ENCODE measurements at regions not wholly inside any gene's neighbourhood (a gene's known extent, or its start where the extent isn't known, plus 50 kb on each side); places are given as distances from the start of the nearest gene placed in this dataset.
"Not testable (repeated sequence)": the region's sequence is repeated elsewhere in the genome, so short reads cannot be mapped to it uniquely, and the experiment has no call there.

GRCh38 chr20:53891306-53891894 lies 179.0 kb downstream of the BCAS1 start:
- no peak for DNase-seq (ENCODE audit: extremely low read depth, low read depth)

DNA sequence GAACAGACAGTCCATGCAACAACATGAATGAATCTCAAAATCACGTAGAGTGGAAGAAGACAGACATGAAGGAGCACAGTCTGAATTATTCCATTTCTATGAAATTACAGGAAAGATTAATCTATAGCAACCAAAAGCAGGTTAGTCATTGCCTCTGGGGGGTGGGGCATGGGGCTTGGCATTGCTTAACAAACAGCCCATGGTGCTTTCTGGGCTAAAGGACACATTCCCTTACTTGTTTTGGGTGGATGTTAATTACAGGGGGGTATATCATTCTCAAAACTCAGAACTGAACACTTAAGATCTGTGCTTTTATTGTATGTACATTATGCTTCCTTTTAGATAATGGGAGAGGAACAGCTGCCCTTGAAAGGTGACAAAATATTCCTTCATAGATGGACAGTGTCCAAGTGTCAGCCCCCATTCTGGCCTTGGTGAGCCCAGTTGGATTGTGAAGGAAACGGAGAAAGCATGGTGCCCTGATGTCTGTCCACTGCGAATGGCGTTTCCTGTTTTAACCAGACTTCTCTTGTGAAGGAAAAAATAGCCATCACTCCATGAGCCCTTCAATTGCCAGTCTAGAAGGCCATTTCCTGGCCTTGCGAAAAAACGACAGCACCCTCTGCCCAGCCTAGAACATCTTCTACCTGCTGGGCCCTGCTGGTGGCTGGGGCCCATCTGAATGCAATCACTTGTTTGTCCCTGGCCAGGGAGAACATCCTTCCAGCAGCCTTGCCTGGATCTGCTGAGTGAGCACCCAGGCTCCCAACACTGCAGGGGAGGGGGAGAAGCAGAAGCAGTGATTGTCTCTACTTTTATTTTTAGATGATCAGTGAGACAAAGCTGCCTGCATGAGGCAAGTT lies 179.7 kb downstream of the BCAS1 start:
- DNase-seq (ENCODE audit: extremely low read depth, low read depth), result no peak

- DNase-seq (ENCODE audit: extremely low read depth, low read depth), result no peak
These were observed 180.8 kb downstream of the BCAS1 start for GRCh38 chr20:53889411-53890148.

DNA sequence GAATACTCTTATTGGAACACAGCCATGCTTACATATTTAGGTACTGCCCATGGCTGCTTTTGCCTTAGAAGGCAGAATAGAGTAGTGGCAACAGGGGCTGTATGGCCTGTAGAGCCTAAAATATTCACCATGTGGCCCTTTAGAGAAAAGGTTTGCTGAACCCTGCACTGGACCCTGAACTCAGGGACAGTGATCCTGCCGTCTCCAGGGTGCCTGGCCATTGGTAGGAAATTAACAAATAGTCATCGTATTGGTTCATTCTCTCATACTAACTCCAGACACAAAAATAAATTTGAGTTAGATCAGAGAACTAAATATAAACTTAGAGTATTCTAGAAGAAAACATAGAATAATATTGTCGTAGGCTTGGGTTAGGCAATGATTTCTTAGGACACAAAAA lies 181.4 kb downstream of the BCAS1 start:
- DNase-seq (ENCODE audit: extremely low read depth, low read depth), result no peak

- DNase-seq (ENCODE audit: extremely low read depth, low read depth), result no peak
These were observed 181.9 kb downstream of the BCAS1 start for GRCh38 chr20:53888510-53888909.

GRCh38 chr20:53887973-53888372 lies 182.4 kb downstream of the BCAS1 start:
- DNase-seq (ENCODE audit: extremely low read depth, low read depth), result no peak

GRCh38 chr20:53884859-53885541 lies 185.4 kb downstream of the BCAS1 start:
- DNase-seq (ENCODE audit: extremely low read depth, low read depth), result no peak

- no peak for DNase-seq (ENCODE audit: extremely low read depth, low read depth)
These were observed 187.1 kb downstream of the BCAS1 start for GRCh38 chr20:53883098-53883911.

DNA sequence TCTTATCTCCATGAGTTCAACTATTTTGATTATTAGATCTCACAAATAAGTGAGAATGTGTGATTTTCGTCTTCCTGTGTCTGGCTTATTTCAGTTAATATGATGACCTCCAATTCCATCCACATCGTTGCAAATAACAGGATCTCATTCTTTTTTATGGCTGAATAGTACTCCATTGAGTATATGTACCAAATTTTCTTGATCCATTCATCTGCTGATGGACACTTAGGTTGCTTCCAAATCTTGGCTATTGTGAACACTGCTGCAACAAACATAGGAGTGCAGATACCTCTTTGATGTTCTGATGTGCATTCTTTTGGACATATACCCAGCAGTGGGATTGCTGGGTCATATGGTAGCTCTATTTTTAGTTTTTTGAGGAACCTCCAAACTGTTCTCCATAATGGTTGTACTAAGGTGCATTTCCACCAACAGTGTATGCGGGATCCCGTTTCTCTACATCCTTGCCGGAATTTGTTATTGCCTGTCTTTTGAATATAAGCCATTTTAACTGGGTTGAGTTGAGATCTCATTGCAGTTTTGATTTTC lies 187.9 kb downstream of the BCAS1 start:
- not testable (repeated sequence) for DNase-seq (ENCODE audit: extremely low read depth, low read depth)

DNA sequence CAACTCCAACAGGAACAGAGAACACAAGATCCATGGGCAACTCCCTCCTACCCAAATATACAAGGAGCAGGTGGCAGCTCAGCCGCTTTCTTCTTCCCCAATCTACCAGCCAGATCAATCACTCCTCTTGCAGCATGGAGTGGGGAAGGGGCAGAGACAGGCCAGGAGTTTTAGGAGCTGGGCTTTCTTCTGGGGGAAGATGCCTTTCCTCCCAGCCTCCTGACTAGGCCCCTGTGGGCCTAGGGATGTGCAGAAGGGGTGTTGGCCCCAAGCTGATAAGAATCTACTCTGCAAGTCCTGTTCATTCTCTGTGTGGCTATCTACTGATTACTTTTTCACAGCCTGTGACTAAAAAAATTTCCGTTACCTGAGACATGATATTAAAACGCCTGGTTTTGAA lies 189.0 kb downstream of the BCAS1 start:
- no peak for DNase-seq (ENCODE audit: extremely low read depth, low read depth)

- no peak for DNase-seq (ENCODE audit: extremely low read depth, low read depth)
These were observed 190.2 kb downstream of the BCAS1 start for GRCh38 chr20:53880108-53880641.

GRCh38 chr20:53879048-53879684 lies 191.2 kb downstream of the BCAS1 start:
- DNase-seq (ENCODE audit: extremely low read depth, low read depth), result no peak

- DNase-seq (ENCODE audit: extremely low read depth, low read depth), result no peak
These were observed 191.9 kb downstream of the BCAS1 start for GRCh38 chr20:53878262-53879047.

DNA sequence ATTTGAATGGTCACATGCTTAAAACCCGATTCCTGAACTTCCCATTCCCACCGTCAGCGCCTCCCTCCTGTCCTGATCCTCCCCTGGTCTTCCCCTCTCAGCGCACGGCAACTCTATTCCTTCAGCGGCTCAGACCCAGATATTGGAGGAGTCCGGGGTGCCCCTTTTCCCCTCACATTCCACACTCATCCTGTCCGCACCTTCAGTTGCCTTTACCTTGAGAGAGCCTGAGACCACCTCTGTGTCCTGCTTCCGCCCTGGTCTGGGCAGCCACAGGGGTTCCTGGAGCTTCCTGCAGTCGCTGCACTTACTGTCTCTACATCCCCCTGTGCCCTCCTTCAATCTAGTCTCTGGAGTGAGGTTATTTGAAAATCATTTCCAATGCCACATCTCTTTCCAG lies 193.4 kb downstream of the BCAS1 start:
- no peak for DNase-seq (ENCODE audit: extremely low read depth, low read depth)

- no peak for DNase-seq (ENCODE audit: extremely low read depth, low read depth)
These were observed 193.9 kb downstream of the BCAS1 start for GRCh38 chr20:53876470-53876869.

DNA sequence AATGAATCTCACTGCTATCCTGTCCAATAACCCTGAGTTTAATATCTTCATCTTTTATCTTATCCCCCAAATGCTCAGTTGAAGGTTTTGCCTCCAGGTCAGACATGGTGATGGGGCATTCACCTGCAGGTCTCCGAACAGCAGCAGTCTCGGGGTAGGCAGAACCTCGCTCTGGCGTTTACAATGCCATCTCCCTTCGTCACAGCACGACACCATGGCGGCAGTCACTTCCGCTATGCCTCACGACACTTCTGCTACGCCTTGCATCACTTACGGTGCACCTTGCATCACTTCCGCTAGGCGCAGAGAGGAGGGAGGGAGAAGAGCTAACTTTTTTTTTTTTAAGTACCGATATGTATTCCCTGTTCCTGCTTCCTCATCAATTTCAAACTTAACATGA lies 194.9 kb downstream of the BCAS1 start:
- no peak for DNase-seq (ENCODE audit: extremely low read depth, low read depth)

GRCh38 chr20:53874706-53875105 lies 195.7 kb downstream of the BCAS1 start:
- no peak for DNase-seq (ENCODE audit: extremely low read depth, low read depth)

DNA sequence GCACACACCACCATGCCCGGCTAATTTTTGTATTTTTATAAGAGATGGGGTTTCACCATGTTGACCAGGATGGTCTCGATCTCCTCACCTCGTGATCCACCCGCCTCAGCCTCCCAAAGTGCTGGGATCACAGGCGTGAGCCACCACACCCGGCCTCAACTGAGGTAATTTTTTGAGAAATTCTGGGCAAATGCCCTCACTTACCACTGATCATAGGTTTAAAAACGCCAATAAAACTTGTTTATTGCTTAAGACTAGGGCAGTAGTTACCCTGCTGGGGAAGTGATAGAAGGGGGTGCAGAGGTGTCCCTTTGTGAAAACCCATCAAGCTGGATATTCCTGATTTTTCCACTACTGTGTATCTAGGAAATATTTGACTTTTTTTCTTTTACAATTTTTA lies 196.3 kb downstream of the BCAS1 start:
- DNase-seq (ENCODE audit: extremely low read depth, low read depth), result no peak
